Fibroblast of villous mesenchyme (primary cell): ENCODE measurements at regions not wholly inside any gene's neighbourhood (a gene's known extent, or its start where the extent isn't known, plus 50 kb on each side); places are given as distances from the start of the nearest gene placed in this dataset.

Experiments used
- DNase-seq: peaks from one replicate; pipeline ENCODE4 v3.0.0-alpha.2; 2010; ENCODE audit warnings: low read depth
- H3K4me3 ChIP-seq: 2 replicates; pipeline ENCODE4 v1.5.1; 2011; ENCODE audit warnings: low read depth, mild to moderate bottlenecking, low read length
- CTCF ChIP-seq: IDR thresholded peaks from 2 replicates; pipeline ENCODE4 v1.5.1; 2012; ENCODE audit warnings: low read depth, mild to moderate bottlenecking, low read length; ENCODE audit not compliant: insufficient read depth

GRCh38 chr4:19844446-19844845 lies 407.3 kb upstream of the SLIT2 start:
- H3K4me3 ChIP-seq, result no peak overlapping the region
- no peak for DNase-seq
- no peak for TF ChIP-seq CTCF

GRCh38 chr4:19842471-19842870 lies 409.2 kb upstream of the SLIT2 start:
- DNase-seq, result no peak
- TF ChIP-seq CTCF, result no peak
- no peak overlapping the region for H3K4me3 ChIP-seq

GRCh38 chr4:19838858-19839257 lies 412.8 kb upstream of the SLIT2 start:
- DNase-seq, result no peak
- no peak for TF ChIP-seq CTCF

GRCh38 chr4:19835429-19835828 lies 416.3 kb upstream of the SLIT2 start:
- H3K4me3 ChIP-seq, result no peak overlapping the region
- no peak for TF ChIP-seq CTCF
- DNase-seq, result no peak

More at GRCh38 chr4:19838858-19839257, 412.8 kb upstream of the SLIT2 start:
- H3K4me3 ChIP-seq, result no peak overlapping the region

GRCh38 chr4:19832411-19832810 lies 419.3 kb upstream of the SLIT2 start:
- DNase-seq, result peak; percentile 5
- no peak for TF ChIP-seq CTCF
- H3K4me3 ChIP-seq, result no peak overlapping the region

GRCh38 chr4:19831644-19832285 lies 419.9 kb upstream of the SLIT2 start:
- no peak for TF ChIP-seq CTCF
- H3K4me3 ChIP-seq, result no peak overlapping the region
- peak; percentile 29 for DNase-seq

GRCh38 chr4:19829101-19829500 lies 422.6 kb upstream of the SLIT2 start:
- no peak for DNase-seq
- no peak overlapping the region for H3K4me3 ChIP-seq
- no peak for TF ChIP-seq CTCF
